NT2/D1 (cell line): ENCODE measurements at regions not wholly inside any gene's neighbourhood (a gene's known extent, or its start where the extent isn't known, plus 50 kb on each side); places are given as distances from the start of the nearest gene placed in this dataset.

ENCODE experiments used
- SUZ12 ChIP-seq: IDR thresholded peaks from 2 replicates; pipeline ENCODE4 v1.6.1; 2011; ENCODE audit not compliant: insufficient read length, insufficient read depth; ENCODE audit errors: extremely low read depth
- ZNF274 ChIP-seq: IDR thresholded peaks from 2 replicates; pipeline ENCODE4 v1.6.1; 2011; ENCODE audit warnings: mild to moderate bottlenecking, low read depth, low read length

GRCh38 chr12:47319746-47320145 lies 240.0 kb upstream of the AMIGO2 start:
- TF ChIP-seq SUZ12: no peak
- TF ChIP-seq ZNF274: no peak
